Neural cell (in vitro differentiated cells): ENCODE measurements at regions not wholly inside any gene's neighbourhood (a gene's known extent, or its start where the extent isn't known, plus 50 kb on each side); places are given as distances from the start of the nearest gene placed in this dataset.

Experiments
- CTCF ChIP-seq: fragments of 450-650 bp; IDR thresholded peaks from 2 replicates; pipeline ENCODE4 v1.5.1; 2014; ENCODE audit warnings: antibody characterized with exemption, mild to moderate bottlenecking, moderate library complexity; ENCODE audit not compliant: poor library complexity, severe bottlenecking
- EP300 ChIP-seq: fragments of 450-650 bp; conservative IDR thresholded peaks from 2 replicates; pipeline ENCODE4 v1.6.1; 2014; ENCODE audit warnings: antibody characterized with exemption, mild to moderate bottlenecking, moderate library complexity; ENCODE audit not compliant: poor library complexity, severe bottlenecking
- EZH2 ChIP-seq: fragments of 200-600, 300-800 bp; shearing (Covaris generic), sonication (generic); IDR thresholded peaks from 2 replicates; pipeline ENCODE4 v1.6.1; 2014; ENCODE audit warnings: antibody characterized with exemption, low read length, borderline replicate concordance, mild to moderate bottlenecking; ENCODE audit not compliant: insufficient read depth, poor library complexity, severe bottlenecking
- POLR2AphosphoS5 ChIP-seq: IDR thresholded peaks from 2 replicates; pipeline ENCODE4 v1.6.1; 2012
- RAD21 ChIP-seq: fragments of 450-650 bp; conservative IDR thresholded peaks from 2 replicates; pipeline ENCODE4 v1.6.1; 2014; ENCODE audit warnings: antibody characterized with exemption, mild to moderate bottlenecking, moderate library complexity
- REST ChIP-seq: IDR thresholded peaks from 2 replicates; pipeline ENCODE4 v1.6.1; 2012; ENCODE audit warnings: borderline replicate concordance
- SMC3 ChIP-seq: fragments of 450-650 bp; conservative IDR thresholded peaks from 2 replicates; pipeline ENCODE4 v1.6.1; 2014; ENCODE audit warnings: antibody characterized with exemption, mild to moderate bottlenecking, moderate library complexity; ENCODE audit not compliant: poor library complexity
- TAF1 ChIP-seq: IDR thresholded peaks from 2 replicates; pipeline ENCODE4 v1.6.1; 2012; ENCODE audit warnings: low read depth

GRCh38 chr15:89397653-89398023 is 63.0 kb upstream of the POLG start:
- no peak for TF ChIP-seq EP300
- TF ChIP-seq CTCF, result no peak
- no peak for TF ChIP-seq RAD21
- no peak for TF ChIP-seq SMC3
- no peak for TF ChIP-seq POLR2AphosphoS5
- TF ChIP-seq REST, result no peak
- TF ChIP-seq EZH2, result no peak
- no peak for TF ChIP-seq TAF1
